ENCODE measurements at regions not wholly inside any gene's neighbourhood (a gene's known extent, or its start where the extent isn't known, plus 50 kb on each side); places are given as distances from the start of the nearest gene placed in this dataset.

GRCh38 chr9:29068461-29068860 is 1495.2 kb upstream of the C9orf72 start:
- TF ChIP-seq EZH2 (IDR thresholded peaks at IDR 0.05; ENCODE audit: borderline replicate concordance, low read depth, low read length) (no peak), POLR2A (conservative IDR thresholded peaks at IDR 0.05) (no peak), HNRNPUL1 (IDR thresholded peaks at IDR 0.05; ENCODE audit: low read length) (no peak), CHD2 (IDR thresholded peaks at IDR 0.05; ENCODE audit: low read depth, low read length) (no peak), REST (IDR thresholded peaks at IDR 0.05; ENCODE audit: borderline replicate concordance) (no peak), REST (CRISPR knock-in tag; IDR thresholded peaks at IDR 0.05; ENCODE audit: low read depth) (no peak), TAF1 (IDR thresholded peaks at IDR 0.05; ENCODE audit: control insufficient read depth, extremely low read depth, insufficient read depth, low read length, severe bottlenecking) (no peak)
- TF ChIP-seq, protein P1, sequence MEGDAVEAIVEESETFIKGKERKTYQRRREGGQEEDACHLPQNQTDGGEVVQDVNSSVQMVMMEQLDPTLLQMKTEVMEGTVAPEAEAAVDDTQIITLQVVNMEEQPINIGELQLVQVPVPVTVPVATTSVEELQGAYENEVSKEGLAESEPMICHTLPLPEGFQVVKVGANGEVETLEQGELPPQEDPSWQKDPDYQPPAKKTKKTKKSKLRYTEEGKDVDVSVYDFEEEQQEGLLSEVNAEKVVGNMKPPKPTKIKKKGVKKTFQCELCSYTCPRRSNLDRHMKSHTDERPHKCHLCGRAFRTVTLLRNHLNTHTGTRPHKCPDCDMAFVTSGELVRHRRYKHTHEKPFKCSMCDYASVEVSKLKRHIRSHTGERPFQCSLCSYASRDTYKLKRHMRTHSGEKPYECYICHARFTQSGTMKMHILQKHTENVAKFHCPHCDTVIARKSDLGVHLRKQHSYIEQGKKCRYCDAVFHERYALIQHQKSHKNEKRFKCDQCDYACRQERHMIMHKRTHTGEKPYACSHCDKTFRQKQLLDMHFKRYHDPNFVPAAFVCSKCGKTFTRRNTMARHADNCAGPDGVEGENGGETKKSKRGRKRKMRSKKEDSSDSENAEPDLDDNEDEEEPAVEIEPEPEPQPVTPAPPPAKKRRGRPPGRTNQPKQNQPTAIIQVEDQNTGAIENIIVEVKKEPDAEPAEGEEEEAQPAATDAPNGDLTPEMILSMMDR (IDR thresholded peaks at IDR 0.05 in 2 of 3, conservative IDR thresholded peaks at IDR 0.05 in 1 of 3; ENCODE audit: insufficient read depth in 2 of 3, low read depth in 1 of 3, low read length in 3 of 3): no peak
- TF ChIP-seq, protein P2, sequence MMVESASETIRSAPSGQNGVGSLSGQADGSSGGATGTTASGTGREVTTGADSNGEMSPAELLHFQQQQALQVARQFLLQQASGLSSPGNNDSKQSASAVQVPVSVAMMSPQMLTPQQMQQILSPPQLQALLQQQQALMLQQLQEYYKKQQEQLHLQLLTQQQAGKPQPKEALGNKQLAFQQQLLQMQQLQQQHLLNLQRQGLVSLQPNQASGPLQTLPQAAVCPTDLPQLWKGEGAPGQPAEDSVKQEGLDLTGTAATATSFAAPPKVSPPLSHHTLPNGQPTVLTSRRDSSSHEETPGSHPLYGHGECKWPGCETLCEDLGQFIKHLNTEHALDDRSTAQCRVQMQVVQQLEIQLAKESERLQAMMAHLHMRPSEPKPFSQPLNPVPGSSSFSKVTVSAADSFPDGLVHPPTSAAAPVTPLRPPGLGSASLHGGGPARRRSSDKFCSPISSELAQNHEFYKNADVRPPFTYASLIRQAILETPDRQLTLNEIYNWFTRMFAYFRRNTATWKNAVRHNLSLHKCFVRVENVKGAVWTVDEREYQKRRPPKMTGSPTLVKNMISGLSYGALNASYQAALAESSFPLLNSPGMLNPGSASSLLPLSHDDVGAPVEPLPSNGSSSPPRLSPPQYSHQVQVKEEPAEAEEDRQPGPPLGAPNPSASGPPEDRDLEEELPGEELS (CRISPR knock-in tag; IDR thresholded peaks at IDR 0.05; ENCODE audit: borderline replicate concordance): no peak
- TF ChIP-seq, protein P3, sequence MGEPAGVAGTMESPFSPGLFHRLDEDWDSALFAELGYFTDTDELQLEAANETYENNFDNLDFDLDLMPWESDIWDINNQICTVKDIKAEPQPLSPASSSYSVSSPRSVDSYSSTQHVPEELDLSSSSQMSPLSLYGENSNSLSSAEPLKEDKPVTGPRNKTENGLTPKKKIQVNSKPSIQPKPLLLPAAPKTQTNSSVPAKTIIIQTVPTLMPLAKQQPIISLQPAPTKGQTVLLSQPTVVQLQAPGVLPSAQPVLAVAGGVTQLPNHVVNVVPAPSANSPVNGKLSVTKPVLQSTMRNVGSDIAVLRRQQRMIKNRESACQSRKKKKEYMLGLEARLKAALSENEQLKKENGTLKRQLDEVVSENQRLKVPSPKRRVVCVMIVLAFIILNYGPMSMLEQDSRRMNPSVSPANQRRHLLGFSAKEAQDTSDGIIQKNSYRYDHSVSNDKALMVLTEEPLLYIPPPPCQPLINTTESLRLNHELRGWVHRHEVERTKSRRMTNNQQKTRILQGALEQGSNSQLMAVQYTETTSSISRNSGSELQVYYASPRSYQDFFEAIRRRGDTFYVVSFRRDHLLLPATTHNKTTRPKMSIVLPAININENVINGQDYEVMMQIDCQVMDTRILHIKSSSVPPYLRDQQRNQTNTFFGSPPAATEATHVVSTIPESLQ (CRISPR knock-in tag; IDR thresholded peaks at IDR 0.05): no peak

Measured in K562 (cell line).